Activated naive CD4-positive, alpha-beta T cell treated with anti-CD3 and anti-CD28 coated beads, Interleukin-2, amount 50 U/mL, for 72 hours (primary cell): ENCODE measurements at regions not wholly inside any gene's neighbourhood (a gene's known extent, or its start where the extent isn't known, plus 50 kb on each side); places are given as distances from the start of the nearest gene placed in this dataset.

Experiments
- ATAC-seq, 2 donors: fragments of 150-1000 bp; cut with Tn5 transposase; 2 replicates each; pipeline ENCODE4 v1.10.0; 2021; ENCODE audit warnings: mild to moderate bottlenecking in 2 of 2, moderate library complexity in 2 of 2
- DNase-seq, 2 donors: peaks; one replicate each; pipeline ENCODE4 v3.0.0; 2021 to 2022; ENCODE audit warnings: low spot score in 2 of 2
- H3K27ac Mint-ChIP-seq, 2 donors: one replicate each; pipeline ENCODE4 v1.8.0; 2022; ENCODE audit warnings: mild to moderate bottlenecking in 2 of 2, mixed read lengths in 2 of 2
- H3K36me3 Mint-ChIP-seq, 2 donors: one replicate each; pipeline ENCODE4 v1.8.0; 2022; ENCODE audit warnings: mixed read lengths in 2 of 2
- H3K9me3 Mint-ChIP-seq, 2 donors: one replicate each; pipeline ENCODE4 v1.8.0; 2022; ENCODE audit warnings: mixed read lengths in 2 of 2

DNA sequence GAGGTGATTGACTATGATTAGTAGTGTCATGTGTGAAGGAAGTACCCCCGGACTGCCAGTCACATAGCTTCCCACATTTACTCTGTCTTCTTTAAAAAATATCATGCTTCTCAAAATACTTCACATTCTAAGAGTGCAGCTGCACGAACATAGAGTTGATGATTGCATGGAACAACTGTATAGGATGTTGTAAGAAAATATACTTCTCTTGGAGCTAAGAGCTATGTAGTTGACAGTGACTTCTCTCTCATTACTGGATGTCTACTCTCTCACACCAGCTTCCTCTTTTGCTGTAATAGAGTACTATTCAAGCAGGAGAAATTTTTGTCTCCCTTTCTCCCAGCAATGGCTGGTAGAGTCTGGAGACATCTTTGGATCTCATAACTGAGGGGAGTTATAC is 99.4 kb upstream of the PUDP start:
- H3K27ac Mint-ChIP-seq: no peak overlapping the region
- H3K36me3 Mint-ChIP-seq: no peaks in the 10 kb centered on the region
- ATAC-seq (no peak), DNase-seq (no peak)
- H3K9me3 Mint-ChIP-seq: no peaks in the 10 kb centered on the region

DNA sequence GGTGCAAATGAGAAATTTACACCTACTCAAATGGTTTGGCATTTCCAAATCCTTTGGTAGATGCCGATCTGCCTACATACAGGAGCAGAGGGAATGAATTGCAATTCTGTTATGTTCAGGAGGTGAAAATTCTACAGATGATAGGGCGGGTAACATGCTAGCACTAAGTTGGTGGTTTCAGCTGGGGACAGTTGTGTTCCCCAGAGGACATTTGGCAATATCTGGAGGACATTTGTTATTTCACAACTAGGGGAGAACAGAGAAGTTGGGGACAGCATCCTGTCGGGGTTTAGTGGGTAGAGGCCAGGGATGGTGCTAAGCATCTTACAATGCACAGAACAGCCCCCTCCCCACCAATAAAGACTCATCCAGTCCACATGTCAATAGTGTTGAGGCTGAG is 96.5 kb upstream of the PUDP start:
- ATAC-seq: no peak
- no peak for DNase-seq
- H3K9me3 Mint-ChIP-seq: no peaks in the 10 kb centered on the region
- H3K27ac Mint-ChIP-seq: no peak overlapping the region
- H3K36me3 Mint-ChIP-seq: no peaks in the 10 kb centered on the region

DNA sequence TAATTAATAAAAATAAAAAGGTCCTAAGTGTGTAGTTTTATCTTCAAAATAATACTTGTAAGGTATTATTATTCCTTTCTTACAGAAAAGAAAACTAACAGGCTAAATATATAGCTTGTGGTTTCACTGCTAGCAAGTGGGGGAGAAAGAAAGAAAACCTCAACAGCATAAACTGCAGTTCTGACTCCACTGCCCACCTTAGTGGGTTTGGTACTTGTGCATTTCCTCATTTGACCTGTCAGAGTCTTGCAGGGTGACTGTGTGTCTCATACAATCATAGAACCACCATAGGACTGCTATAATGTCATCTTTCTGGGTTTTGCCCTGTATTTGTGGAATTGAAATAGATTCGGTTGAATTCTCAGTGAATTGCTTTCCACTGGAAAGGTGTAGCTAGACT is 94.7 kb upstream of the PUDP start:
- ATAC-seq: no peak

DNA sequence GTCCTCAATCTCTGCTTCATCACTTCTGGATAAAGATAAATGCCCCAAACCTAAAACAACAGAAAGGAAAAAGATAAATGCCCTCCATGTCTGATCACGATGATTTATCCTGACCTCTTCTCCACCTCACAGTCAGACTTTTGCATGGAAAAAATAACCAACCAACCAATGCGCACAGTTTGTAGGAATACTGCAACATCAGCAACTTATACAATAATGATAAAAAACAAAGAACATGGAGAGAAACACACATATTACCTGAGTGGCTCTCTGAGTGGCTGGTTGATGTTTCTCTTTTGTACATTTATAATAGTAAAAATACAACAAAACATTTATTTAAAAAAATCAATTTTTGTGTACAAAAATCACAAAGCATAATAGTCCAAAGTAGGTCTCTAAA is 93.0 kb upstream of the PUDP start:
- peaks cover 0 to 3% of the 10 kb centered on the region in 2 donors for H3K9me3 Mint-ChIP-seq
- no peak overlapping the region for H3K27ac Mint-ChIP-seq
- ATAC-seq: no peak
- no peaks in the 10 kb centered on the region for H3K36me3 Mint-ChIP-seq
- no peak for DNase-seq

More for the DNA sequence above, 94.7 kb upstream of the PUDP start:
- DNase-seq: no peak
- H3K27ac Mint-ChIP-seq: no peak overlapping the region
- peaks cover 0 to 3% of the 10 kb centered on the region in 2 donors for H3K9me3 Mint-ChIP-seq
- no peaks in the 10 kb centered on the region for H3K36me3 Mint-ChIP-seq

DNA sequence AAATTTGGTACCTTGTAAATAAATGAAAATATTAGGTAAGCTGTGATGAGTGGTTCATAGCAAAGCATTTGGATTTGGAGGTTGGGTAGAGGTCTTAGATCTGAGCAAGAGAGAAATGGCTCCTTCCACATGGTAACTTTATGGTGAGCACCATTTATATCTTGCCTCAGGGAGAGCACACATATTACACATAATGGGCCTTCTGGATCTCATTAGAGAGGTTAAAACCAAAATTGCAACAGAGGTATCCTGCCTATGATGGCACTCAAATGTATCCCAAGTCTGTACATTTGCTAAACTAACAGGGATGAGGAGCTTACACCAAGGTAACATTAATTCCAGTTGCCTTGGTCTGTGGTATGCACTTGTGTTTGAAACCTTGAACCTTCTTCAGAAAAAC is 87.1 kb upstream of the PUDP start:
- Mint-ChIP-seq H3K36me3 (no peaks in the 10 kb centered on the region), H3K27ac (no peak overlapping the region), H3K9me3 (peaks cover 0 to 3% of the 10 kb centered on the region in 2 donors)
- ATAC-seq (no peak), DNase-seq (no peak)

DNA sequence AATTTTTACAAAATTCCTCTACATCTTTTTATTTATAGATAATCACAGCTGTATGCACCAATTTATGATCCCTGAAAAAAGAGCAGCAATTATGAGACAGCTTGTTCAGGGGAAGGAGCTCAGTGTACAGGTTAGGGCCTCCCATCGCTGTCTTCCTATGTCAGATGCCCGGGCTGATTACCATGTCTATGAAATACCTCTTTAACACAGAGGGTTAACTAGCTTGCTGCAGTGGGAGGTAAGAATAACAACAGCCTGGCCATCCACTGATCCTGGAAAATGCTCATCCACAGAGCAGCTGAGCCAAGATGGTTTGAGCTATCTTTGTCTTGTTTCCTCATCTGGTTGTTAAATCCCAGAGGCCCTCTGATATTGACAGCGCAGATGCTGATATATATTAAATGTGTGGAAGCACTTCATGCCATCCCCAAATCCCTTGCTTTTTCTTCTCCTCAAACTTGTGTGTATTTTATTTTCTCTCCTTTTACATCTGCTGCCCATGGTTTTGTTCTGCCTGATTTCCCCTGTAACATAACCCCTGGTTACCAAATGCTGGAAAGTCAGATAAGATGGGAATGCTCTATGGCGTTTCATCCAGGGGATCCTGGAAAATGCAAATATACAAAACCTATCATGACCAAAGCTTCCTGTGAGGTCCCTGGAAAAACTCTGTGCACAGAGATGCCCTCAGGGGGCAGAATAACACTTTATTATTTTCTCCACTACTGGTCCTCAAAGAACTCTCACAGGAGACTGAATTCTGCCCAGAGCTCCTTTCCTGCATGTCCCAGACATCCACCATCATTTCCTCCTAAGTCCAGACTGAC is 85.8 kb upstream of the PUDP start:
- Mint-ChIP-seq H3K27ac (no peak overlapping the region), H3K36me3 (no peaks in the 10 kb centered on the region), H3K9me3 (peaks cover 0 to 3% of the 10 kb centered on the region in 2 donors)
- no peak for DNase-seq
- no peak for ATAC-seq

DNA sequence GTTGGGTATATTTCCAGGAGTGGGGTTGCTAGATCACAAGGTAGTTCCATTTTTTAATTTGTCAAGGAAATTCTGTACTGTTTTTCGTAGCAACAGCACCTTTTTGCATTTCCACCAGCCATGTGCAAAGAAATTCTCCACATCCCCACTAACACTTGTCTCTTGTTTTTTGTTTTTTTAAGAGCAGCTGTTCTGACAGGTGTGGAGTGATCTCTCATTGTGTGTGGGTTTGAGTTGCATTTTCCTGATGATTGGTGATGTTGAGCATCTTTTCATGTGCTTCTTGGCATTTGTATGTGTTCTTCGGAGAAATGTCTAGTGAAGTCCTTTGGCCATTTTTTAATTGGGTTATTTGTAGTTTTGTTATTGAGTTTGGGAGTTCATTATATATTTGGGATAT is 80.3 kb upstream of the PUDP start:
- no peak overlapping the region for H3K27ac Mint-ChIP-seq
- H3K9me3 Mint-ChIP-seq: no peaks in the 10 kb centered on the region
- ATAC-seq (no peak), DNase-seq (no peak)
- H3K36me3 Mint-ChIP-seq: no peaks in the 10 kb centered on the region

DNA sequence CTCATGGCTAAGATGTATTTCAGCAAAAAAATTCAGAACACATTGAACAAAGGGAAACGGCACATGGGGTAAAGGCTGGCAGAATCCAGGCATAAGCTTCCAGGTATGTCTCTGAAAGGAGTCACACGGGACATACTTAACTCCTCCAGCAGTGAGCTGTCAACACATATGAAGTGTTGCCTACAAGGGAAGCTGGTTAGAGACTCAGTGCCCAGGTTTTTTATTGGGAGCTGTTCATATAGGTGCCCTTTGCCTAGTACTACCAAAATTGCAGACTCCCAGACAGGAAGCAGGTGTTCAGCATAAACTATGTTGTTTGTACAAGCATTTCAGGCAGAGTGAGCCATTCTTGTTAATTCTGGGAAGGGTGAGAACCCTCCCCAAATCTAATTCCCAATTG is 77.4 kb upstream of the PUDP start:
- no peaks in the 10 kb centered on the region for H3K9me3 Mint-ChIP-seq
- peaks cover 6 to 7% of the 10 kb centered on the region in 2 donors for H3K36me3 Mint-ChIP-seq
- DNase-seq (no peak), ATAC-seq (no peak)
- no peak overlapping the region for H3K27ac Mint-ChIP-seq

DNA sequence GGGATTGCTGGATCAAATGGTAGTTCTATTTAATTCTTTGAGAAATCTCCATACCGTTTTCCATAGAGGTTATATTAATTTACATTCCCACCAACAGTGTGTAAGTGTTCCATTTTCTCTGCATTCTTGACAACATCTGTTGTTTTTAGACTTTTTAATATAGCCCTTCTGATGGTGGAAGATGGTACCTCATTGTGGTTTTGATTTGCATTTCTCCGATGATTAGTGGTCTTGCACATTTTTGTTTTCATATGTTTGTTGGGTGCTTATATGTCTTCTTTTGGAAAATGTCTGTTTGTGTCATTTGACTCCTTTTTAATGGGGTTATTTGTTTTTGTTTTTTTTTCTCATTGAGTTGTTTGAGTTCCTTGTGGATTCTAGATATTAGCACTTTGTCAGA is 75.3 kb upstream of the PUDP start:
- ATAC-seq (no peak), DNase-seq (no peak)
- H3K27ac Mint-ChIP-seq: no peak overlapping the region
- H3K9me3 Mint-ChIP-seq: no peaks in the 10 kb centered on the region
- peaks cover 6 to 7% of the 10 kb centered on the region in 2 donors for H3K36me3 Mint-ChIP-seq

DNA sequence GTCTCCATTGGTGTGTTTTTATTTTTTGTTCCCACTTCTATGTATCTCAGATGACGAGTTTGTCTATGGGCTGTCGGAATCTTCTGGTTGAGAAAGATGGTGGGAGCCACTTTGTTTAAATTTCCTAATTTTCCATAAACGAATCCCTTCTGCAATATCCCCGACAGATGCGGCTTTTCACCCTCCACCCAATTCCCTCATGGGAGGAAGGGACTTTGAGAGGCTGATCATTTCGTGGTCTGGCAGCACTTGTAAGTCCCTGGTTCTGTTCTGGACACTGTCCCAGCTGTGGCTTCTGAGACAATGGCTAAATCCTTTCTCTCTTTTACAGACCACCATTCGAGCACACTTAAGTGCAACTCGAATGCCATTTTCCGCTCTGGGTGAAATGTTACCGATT is 72.2 kb upstream of the PUDP start:
- H3K27ac Mint-ChIP-seq: no peak overlapping the region
- ATAC-seq: no peak
- H3K36me3 Mint-ChIP-seq: peaks cover 6 to 7% of the 10 kb centered on the region in 2 donors
- H3K9me3 Mint-ChIP-seq: no peaks in the 10 kb centered on the region
- no peak for DNase-seq

DNA sequence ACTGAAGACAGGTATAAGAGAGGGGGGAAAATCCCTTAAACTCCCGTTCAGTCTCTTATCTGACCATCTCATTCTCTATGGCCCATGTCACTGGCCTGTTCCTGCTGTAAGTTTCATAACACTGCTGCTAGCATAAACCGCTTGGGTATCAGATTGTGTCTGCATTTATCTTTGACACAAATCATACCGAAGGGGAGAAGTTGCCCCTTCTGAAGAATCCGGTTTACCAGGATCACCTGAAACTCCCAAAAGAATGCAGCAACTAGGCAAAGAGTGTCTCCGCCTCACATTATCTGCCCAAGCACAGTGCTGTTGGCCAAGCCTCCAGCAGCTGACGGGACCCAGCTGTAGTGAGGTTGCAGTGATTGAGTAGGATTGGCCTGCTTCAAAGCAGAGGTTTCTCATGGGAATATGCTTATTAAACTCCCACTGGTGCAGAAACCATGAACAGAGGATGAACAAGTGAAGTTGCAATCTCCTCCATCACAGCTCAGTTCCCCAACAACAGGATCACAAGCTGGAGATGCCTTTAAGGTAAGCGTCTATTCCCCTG is 71.3 kb upstream of the PUDP start:
- DNase-seq (no peak), ATAC-seq (no peak)
- Mint-ChIP-seq H3K9me3 (no peaks in the 10 kb centered on the region), H3K36me3 (peaks cover 6 to 7% of the 10 kb centered on the region in 2 donors), H3K27ac (no peak overlapping the region)

DNA sequence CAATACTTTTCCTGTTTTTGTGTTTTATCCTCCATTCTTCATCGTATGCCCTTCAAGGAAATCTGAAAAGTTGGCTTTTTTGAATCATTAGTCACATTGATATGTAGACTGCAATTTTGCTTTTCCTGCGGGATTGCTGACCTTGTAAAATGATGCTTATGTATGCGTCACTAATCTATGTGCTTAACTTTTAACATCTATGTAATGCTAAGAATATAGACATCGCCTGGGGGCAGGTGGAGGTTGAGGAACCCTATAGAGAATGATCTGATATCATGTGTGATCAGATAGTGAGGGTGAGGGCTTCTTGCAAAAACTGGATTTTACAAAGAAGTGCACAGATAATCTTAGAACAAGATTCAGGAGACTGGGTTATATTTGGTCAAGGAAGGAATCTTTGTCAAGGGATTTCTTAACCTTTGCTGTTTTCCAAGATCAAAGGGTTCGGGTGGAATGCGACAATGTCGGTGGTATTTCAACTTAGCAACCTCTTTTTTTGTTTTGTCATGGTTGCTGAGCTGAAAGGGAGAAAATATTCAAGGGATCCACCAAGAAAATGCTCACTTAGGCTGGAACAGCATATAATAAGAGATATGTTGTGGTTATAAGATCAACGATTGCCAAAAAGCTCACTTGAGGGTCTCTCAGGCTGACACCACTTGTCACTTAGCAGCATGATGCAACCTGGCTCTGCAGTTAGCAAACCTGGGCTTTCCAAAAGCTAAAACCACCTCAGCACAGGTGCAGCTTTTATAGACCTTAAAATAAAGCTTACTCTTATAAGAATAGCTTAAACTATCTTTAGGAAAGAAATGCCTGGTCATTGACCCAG is 70.6 kb upstream of the PUDP start:
- H3K9me3 Mint-ChIP-seq: no peaks in the 10 kb centered on the region
- DNase-seq (no peak), ATAC-seq (no peak)
- peaks cover 6 to 7% of the 10 kb centered on the region in 2 donors for H3K36me3 Mint-ChIP-seq
- no peak overlapping the region for H3K27ac Mint-ChIP-seq

DNA sequence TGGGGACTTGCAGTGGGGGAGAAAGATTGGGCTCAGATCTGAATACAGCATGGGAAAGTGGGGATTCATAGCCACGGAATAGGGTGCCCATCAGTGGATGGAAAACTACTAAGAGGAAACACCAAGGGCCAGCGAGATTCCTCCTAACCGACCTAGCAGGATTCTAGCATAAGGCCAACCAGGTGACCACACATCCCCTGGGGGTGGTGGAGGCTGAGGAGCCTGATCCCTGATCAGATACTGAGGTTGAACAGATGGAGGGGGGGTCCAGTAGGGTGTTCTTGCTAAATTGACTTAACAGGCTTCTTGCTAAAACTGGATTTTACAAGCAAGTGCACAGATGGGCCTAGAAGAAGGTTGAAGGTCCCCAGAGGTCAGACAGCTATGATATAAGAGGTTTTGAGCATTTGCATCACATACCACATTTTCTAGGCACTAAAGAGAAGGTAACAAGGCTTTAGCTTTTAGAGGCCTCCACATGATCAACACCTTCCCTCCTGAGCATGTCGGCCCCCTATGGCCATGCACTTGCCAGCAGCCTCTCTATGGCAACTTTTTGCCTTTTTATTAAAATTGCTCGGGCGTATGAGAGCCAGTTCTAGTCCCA is 69.1 kb upstream of the PUDP start:
- no peak overlapping the region for H3K27ac Mint-ChIP-seq
- H3K36me3 Mint-ChIP-seq: peaks cover 6 to 7% of the 10 kb centered on the region in 2 donors
- DNase-seq (no peak), ATAC-seq (no peak)
- H3K9me3 Mint-ChIP-seq: no peaks in the 10 kb centered on the region

DNA sequence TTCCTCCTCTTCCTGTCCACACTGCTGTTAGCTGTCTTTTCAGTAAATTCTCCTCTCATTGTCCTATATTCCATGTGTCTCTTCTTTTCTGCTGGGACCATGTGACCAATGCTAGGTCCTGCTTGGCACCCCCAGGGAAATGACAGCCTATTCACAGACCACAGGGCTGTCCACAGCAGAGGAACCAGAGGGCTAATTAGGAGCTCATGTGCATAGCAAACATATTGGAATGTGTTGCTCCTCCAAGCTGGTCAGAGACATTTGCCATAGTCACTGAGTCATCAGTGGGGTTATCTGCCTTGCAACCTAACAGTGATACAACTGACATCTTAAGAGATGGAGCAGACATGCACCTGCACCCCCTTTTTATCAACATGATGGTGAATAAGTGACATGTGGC is 67.9 kb upstream of the PUDP start:
- Mint-ChIP-seq H3K27ac (no peak overlapping the region), H3K9me3 (no peaks in the 10 kb centered on the region), H3K36me3 (peaks cover 2 to 3% of the 10 kb centered on the region in 2 donors)
- DNase-seq (no peak), ATAC-seq (no peak)

DNA sequence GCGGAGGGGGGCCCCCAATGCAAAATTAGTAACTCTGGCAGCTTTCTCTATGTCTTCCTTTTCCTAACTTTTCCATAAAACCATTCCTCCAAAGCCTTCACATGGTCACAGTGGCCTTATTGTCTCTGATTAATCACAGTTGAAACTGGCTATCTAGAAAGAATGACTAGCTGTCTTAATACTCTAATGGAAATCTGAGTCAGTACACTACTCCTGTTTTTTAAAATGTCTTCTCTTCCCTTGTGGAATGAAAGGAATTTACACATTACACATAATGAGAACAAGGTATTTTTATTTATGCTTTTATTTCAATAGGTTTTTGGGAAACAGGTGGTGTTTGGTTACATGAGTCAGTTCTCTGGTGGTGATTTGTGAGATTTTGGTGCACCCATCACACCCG is 66.3 kb upstream of the PUDP start:
- ATAC-seq (no peak), DNase-seq (no peak)
- Mint-ChIP-seq H3K36me3 (no peaks in the 10 kb centered on the region), H3K9me3 (no peaks in the 10 kb centered on the region), H3K27ac (no peak overlapping the region)

DNA sequence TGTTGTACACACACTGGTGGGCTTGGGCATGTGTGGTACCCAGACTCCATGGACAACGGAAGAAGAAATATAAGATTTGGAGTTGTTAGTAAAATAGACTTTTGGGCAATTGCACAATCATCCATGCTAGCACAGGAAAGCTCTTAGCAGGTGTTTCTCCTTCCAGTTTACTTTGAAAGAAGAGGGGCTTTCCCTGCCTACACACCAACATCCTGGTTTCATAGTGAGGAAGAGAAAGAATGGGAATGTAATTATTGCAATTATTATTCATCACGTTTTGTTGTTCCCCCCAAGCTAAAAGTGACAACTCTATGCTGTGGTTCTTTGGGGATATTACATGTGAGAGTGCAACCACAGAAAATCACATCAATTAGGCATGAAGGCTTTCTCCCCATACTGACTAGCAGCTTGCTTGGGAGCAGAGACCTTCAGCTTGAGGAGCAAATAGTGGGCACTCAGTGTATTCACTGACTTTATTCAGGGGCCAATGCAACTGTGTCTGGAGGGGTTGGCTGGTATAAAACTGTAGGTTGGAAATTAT is 57.2 kb upstream of the PUDP start:
- no peaks in the 10 kb centered on the region for H3K36me3 Mint-ChIP-seq
- DNase-seq: no peak
- H3K9me3 Mint-ChIP-seq: no peaks in the 10 kb centered on the region
- ATAC-seq: peak in 1 of 2 donors; percentile 75
- H3K27ac Mint-ChIP-seq: peak overlapping the region in 1 of 2 donors; percentile 72

DNA sequence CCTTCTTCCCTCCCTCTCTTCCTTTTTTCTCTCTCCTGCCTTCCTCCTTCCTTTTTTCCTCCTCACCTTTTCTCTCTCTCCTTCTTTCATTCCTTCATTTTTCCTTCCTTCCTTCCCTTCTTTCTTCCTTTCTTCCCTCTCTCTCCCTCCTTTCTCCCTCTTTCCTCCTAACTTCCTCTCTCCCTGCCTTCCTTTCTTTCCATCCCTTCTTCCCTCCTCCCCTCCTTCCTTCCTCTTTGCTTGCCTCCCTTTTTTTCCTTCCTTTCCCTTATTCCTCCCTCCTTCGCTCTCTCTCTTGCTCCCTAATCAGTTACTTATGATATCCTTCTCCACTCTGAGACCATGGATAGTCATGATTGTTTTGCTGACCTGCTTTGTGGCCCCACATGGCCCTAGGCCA is 56.7 kb upstream of the PUDP start:
- DNase-seq (no peak), ATAC-seq (no peak)
- H3K27ac Mint-ChIP-seq: peak overlapping the region in 1 of 2 donors; percentile 72
- no peaks in the 10 kb centered on the region for H3K9me3 Mint-ChIP-seq
- no peaks in the 10 kb centered on the region for H3K36me3 Mint-ChIP-seq
